ENCODE measurements at regions not wholly inside any gene's neighbourhood (a gene's known extent, or its start where the extent isn't known, plus 50 kb on each side); places are given as distances from the start of the nearest gene placed in this dataset.

DNA sequence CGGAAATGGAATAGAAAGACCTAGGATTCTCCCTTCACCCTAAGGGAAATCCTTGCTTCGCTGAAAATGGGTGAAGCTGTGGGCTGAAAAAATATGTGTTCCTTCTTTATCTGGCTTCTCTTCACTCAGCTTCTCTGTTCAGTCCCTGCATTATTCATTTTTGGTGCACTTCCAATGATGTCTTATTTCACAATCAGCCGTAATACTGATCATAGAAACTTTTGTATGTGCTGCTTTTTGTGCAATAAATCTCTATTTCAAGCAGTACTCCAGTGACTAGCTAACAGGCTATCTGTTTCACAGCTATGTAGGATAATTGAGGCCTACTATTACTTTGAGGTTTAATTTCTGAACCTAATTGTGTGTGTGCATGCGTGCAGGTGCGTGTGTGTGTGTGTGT, 144.6 kb downstream of the FOXL1 start:
- no peak for FAIRE-seq

GRCh38 chr16:86723689-86724088, 145.3 kb downstream of the FOXL1 start:
- Histone ChIP-seq H3K4me3 (ENCODE audit: low read depth, low read length) (no peak overlapping the region), H3K36me3 (ENCODE audit: control insufficient read depth, insufficient read depth, low read length) (no peaks in the 10 kb centered on the region), H3K27me3 (ENCODE audit: control insufficient read depth, insufficient read depth, low read length) (no peaks in the 10 kb centered on the region)
- TF ChIP-seq, protein P1, sequence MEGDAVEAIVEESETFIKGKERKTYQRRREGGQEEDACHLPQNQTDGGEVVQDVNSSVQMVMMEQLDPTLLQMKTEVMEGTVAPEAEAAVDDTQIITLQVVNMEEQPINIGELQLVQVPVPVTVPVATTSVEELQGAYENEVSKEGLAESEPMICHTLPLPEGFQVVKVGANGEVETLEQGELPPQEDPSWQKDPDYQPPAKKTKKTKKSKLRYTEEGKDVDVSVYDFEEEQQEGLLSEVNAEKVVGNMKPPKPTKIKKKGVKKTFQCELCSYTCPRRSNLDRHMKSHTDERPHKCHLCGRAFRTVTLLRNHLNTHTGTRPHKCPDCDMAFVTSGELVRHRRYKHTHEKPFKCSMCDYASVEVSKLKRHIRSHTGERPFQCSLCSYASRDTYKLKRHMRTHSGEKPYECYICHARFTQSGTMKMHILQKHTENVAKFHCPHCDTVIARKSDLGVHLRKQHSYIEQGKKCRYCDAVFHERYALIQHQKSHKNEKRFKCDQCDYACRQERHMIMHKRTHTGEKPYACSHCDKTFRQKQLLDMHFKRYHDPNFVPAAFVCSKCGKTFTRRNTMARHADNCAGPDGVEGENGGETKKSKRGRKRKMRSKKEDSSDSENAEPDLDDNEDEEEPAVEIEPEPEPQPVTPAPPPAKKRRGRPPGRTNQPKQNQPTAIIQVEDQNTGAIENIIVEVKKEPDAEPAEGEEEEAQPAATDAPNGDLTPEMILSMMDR (IDR thresholded peaks at IDR 0.05; ENCODE audit: insufficient read depth, low read length, severe bottlenecking) = no peak
- DNase-seq (ENCODE audit: low read depth) = no peak
- FAIRE-seq = no peak

More for the DNA sequence above, 144.6 kb downstream of the FOXL1 start:
- TF ChIP-seq, protein P1 (IDR thresholded peaks at IDR 0.05; ENCODE audit: insufficient read depth, low read length, severe bottlenecking) = no peak
- Histone ChIP-seq H3K27me3 (ENCODE audit: control insufficient read depth, insufficient read depth, low read length) (no peaks in the 10 kb centered on the region), H3K4me3 (ENCODE audit: low read depth, low read length) (no peak overlapping the region), H3K36me3 (ENCODE audit: control insufficient read depth, insufficient read depth, low read length) (no peaks in the 10 kb centered on the region)
- DNase-seq (ENCODE audit: low read depth) = no peak

- Histone ChIP-seq H3K4me3 (ENCODE audit: low read depth, low read length) (no peak overlapping the region), H3K27me3 (ENCODE audit: control insufficient read depth, insufficient read depth, low read length) (no peaks in the 10 kb centered on the region), H3K36me3 (ENCODE audit: control insufficient read depth, insufficient read depth, low read length) (no peaks in the 10 kb centered on the region)
- TF ChIP-seq, protein P1 (IDR thresholded peaks at IDR 0.05; ENCODE audit: insufficient read depth, low read length, severe bottlenecking) = no peak
- FAIRE-seq (no peak), DNase-seq (ENCODE audit: low read depth) (no peak)
These were observed 147.1 kb downstream of the FOXL1 start for GRCh38 chr16:86725401-86725800.

DNA sequence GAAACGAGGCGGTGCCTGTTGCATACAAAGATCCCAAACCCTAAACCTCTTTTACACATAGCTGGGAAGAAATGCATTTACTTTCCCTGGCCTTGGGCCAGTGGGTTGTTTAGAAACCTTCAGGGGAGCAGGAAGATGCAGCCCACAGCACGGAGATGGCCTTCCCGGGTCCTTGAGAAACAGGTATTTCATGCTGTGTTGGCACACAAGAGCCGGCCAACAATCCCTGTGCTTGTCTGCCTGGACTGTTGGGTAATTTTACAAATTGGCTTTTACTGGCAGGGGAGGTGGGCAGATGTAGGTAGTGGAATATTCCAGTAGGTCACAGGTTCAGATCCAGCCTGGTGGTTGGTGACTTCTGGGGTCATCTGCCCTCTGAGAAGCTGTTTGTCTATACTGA, 148.0 kb downstream of the FOXL1 start:
- FAIRE-seq = no peak
- TF ChIP-seq, protein P1 (IDR thresholded peaks at IDR 0.05; ENCODE audit: insufficient read depth, low read length, severe bottlenecking) = no peak
- DNase-seq (ENCODE audit: low read depth) = no peak
- Histone ChIP-seq H3K27me3 (ENCODE audit: control insufficient read depth, insufficient read depth, low read length) (no peaks in the 10 kb centered on the region), H3K36me3 (ENCODE audit: control insufficient read depth, insufficient read depth, low read length) (no peaks in the 10 kb centered on the region), H3K4me3 (ENCODE audit: low read depth, low read length) (no peak overlapping the region)

- TF ChIP-seq, protein P1 (IDR thresholded peaks at IDR 0.05; ENCODE audit: insufficient read depth, low read length, severe bottlenecking) = no peak
- DNase-seq (ENCODE audit: low read depth) = no peak
- H3K36me3 ChIP-seq (ENCODE audit: control insufficient read depth, insufficient read depth, low read length) = no peaks in the 10 kb centered on the region
- FAIRE-seq = no peak
- no peak overlapping the region for H3K4me3 ChIP-seq (ENCODE audit: low read depth, low read length)
- no peaks in the 10 kb centered on the region for H3K27me3 ChIP-seq (ENCODE audit: control insufficient read depth, insufficient read depth, low read length)
These were observed 148.8 kb downstream of the FOXL1 start for GRCh38 chr16:86727131-86727530.

DNA sequence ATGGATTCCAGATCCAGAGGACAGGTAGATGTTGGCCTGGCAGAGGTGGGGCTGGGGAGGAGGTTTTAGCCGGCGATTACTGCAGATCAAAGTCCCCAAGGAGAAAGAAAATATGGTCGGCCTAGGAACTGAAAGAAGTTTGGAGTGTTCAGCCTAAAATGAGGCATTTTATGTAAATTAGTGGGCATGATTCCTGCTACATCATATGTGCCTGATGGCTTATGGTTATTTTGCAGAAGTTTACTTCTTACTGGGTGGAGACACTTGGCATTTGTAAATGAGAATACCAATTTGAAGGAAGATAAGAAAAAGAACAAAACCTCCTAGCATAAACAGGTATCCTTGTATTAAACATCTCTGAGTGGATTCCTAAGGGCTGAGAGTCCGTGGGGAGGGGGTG, 149.3 kb downstream of the FOXL1 start:
- no peak for FAIRE-seq
- DNase-seq (ENCODE audit: low read depth) = no peak
- H3K36me3 ChIP-seq (ENCODE audit: control insufficient read depth, insufficient read depth, low read length) = no peaks in the 10 kb centered on the region

More for the DNA sequence above, 149.3 kb downstream of the FOXL1 start:
- Histone ChIP-seq H3K4me3 (ENCODE audit: low read depth, low read length) (no peak overlapping the region), H3K27me3 (ENCODE audit: control insufficient read depth, insufficient read depth, low read length) (peaks cover 1% of the 10 kb centered on the region)
- TF ChIP-seq, protein P1 (IDR thresholded peaks at IDR 0.05; ENCODE audit: insufficient read depth, low read length, severe bottlenecking) = no peak

All from bronchial epithelial cell (primary cell).